ENCODE measurements at regions not wholly inside any gene's neighbourhood (a gene's known extent, or its start where the extent isn't known, plus 50 kb on each side); places are given as distances from the start of the nearest gene placed in this dataset.
"Not testable (repeated sequence)": the region's sequence is repeated elsewhere in the genome, so short reads cannot be mapped to it uniquely, and the experiment has no call there.

- DNase-seq (no peak), ATAC-seq (ENCODE audit: insufficient read depth, low FRiP score) (no peak)
- H3K27me3 ChIP-seq (ENCODE audit: control insufficient read depth in 3 of 3, insufficient read depth in 3 of 3, low read length in 2 of 3), result no peaks in the 10 kb centered on the region
- no peak for TF ChIP-seq CTCF (IDR thresholded peaks at IDR 0.05; ENCODE audit: control extremely low read depth, extremely low read depth)
- no peak overlapping the region for H3K9ac ChIP-seq (ENCODE audit: insufficient read depth in 1 of 2, low read length in 2 of 2)
- peaks cover 0 to 1% (median 0%) of the 10 kb centered on the region in 5 donors for H3K4me1 ChIP-seq (ENCODE audit: control insufficient read depth in 5 of 5, insufficient read depth in 5 of 5, low read length in 5 of 5)
- no peak overlapping the region for H3K27ac ChIP-seq (ENCODE audit: low read depth in 1 of 2, low read length in 1 of 2)
- WGBS, 2 donors, result 94 to 98% methylated on average over 10 of the region's 10 CpGs
- peaks cover 0 to 3% (median 0%) of the 10 kb centered on the region in 4 donors for H3K36me3 ChIP-seq (ENCODE audit: control insufficient read depth in 4 of 4, insufficient read depth in 4 of 4, low read length in 4 of 4)
- H3K4me3 ChIP-seq, result no peak overlapping the region
- H3K9me3 ChIP-seq (ENCODE audit: control insufficient read depth in 4 of 4, insufficient read depth in 3 of 4, low read length in 3 of 4), result peaks cover 0 to 3% (median 0%) of the 10 kb centered on the region in 4 donors
Measured at GRCh38 chr10:28089467-28089866, 90.6 kb upstream of the ODAD2 start.

GRCh38 chr10:28087661-28088351, 88.9 kb upstream of the ODAD2 start:
- Histone ChIP-seq H3K4me1 (ENCODE audit: control insufficient read depth in 5 of 5, insufficient read depth in 5 of 5, low read length in 5 of 5) (peaks cover 0 to 1% (median 0%) of the 10 kb centered on the region in 5 donors), H3K9me3 (ENCODE audit: control insufficient read depth in 4 of 4, insufficient read depth in 3 of 4, low read length in 3 of 4) (peaks cover 0 to 3% (median 0%) of the 10 kb centered on the region in 4 donors), H3K4me3 (no peak overlapping the region), H3K27ac (ENCODE audit: low read depth in 1 of 2, low read length in 1 of 2) (no peak overlapping the region), H3K9ac (ENCODE audit: insufficient read depth in 1 of 2, low read length in 2 of 2) (no peak overlapping the region), H3K36me3 (ENCODE audit: control insufficient read depth in 4 of 4, insufficient read depth in 4 of 4, low read length in 4 of 4) (peaks cover 0 to 3% (median 0%) of the 10 kb centered on the region in 4 donors), H3K27me3 (ENCODE audit: control insufficient read depth in 3 of 3, insufficient read depth in 3 of 3, low read length in 2 of 3) (no peaks in the 10 kb centered on the region)
- ATAC-seq (ENCODE audit: insufficient read depth, low FRiP score) (no peak), DNase-seq (peak in 1 of 3 donors; percentile 3)
- TF ChIP-seq CTCF (IDR thresholded peaks at IDR 0.05; ENCODE audit: control extremely low read depth, extremely low read depth), result no peak
- 86 to 87% methylated on average over 2 of the region's 2 CpGs for WGBS, 2 donors

- H3K9ac ChIP-seq (ENCODE audit: insufficient read depth in 1 of 2, low read length in 2 of 2); H3K27me3 ChIP-seq (ENCODE audit: control insufficient read depth in 3 of 3, insufficient read depth in 3 of 3, low read length in 2 of 3); H3K4me1 ChIP-seq (ENCODE audit: control insufficient read depth in 5 of 5, insufficient read depth in 5 of 5, low read length in 5 of 5); H3K36me3 ChIP-seq (ENCODE audit: control insufficient read depth in 4 of 4, insufficient read depth in 4 of 4, low read length in 4 of 4); H3K27ac ChIP-seq (ENCODE audit: low read depth in 1 of 2, low read length in 1 of 2); H3K4me3 ChIP-seq; H3K9me3 ChIP-seq (ENCODE audit: control insufficient read depth in 4 of 4, insufficient read depth in 3 of 4, low read length in 3 of 4); ATAC-seq (ENCODE audit: insufficient read depth, low FRiP score); DNase-seq: not testable (repeated sequence)
- WGBS, 2 donors, result 92 to 96% methylated on average over 2 of the region's 2 CpGs
Measured at GRCh38 chr10:28085760-28086159, 86.9 kb upstream of the ODAD2 start.

GRCh38 chr10:28082885-28083284, 84.0 kb upstream of the ODAD2 start:
- Histone ChIP-seq H3K36me3 (ENCODE audit: control insufficient read depth in 4 of 4, insufficient read depth in 4 of 4, low read length in 4 of 4) (peaks cover 0 to 3% (median under 1%) of the 10 kb centered on the region in 4 donors), H3K9ac (ENCODE audit: insufficient read depth in 1 of 2, low read length in 2 of 2) (no peak overlapping the region), H3K27me3 (ENCODE audit: control insufficient read depth in 3 of 3, insufficient read depth in 3 of 3, low read length in 2 of 3) (no peaks in the 10 kb centered on the region), H3K4me1 (ENCODE audit: control insufficient read depth in 5 of 5, insufficient read depth in 5 of 5, low read length in 5 of 5) (no peaks in the 10 kb centered on the region), H3K9me3 (ENCODE audit: control insufficient read depth in 4 of 4, insufficient read depth in 3 of 4, low read length in 3 of 4) (peaks cover 0 to 3% (median 0%) of the 10 kb centered on the region in 4 donors), H3K27ac (ENCODE audit: low read depth in 1 of 2, low read length in 1 of 2) (no peak overlapping the region), H3K4me3 (no peak overlapping the region)
- no peak for TF ChIP-seq CTCF (IDR thresholded peaks at IDR 0.05; ENCODE audit: control extremely low read depth, extremely low read depth)
- no peak for ATAC-seq (ENCODE audit: insufficient read depth, low FRiP score)
- 89 to 97% methylated on average over 2 of the region's 2 CpGs for WGBS, 2 donors
- DNase-seq, result no peak

Data from lung (tissue), 11 donors.